ENCODE measurements at regions not wholly inside any gene's neighbourhood (a gene's known extent, or its start where the extent isn't known, plus 50 kb on each side); places are given as distances from the start of the nearest gene placed in this dataset.

- FAIRE-seq (no peak), DNase-seq (ENCODE audit: insufficient read length, low spot score) (no peak)
Measured at GRCh38 chr15:69802432-69802831, 295.3 kb downstream of the TLE3 start.

GRCh38 chr15:69804786-69805185, 292.9 kb downstream of the TLE3 start:
- DNase-seq (ENCODE audit: insufficient read length, low spot score), result no peak
- FAIRE-seq, result no peak

- FAIRE-seq (no peak), DNase-seq (ENCODE audit: insufficient read length, low spot score) (no peak)
Measured at GRCh38 chr15:69805248-69805953, 292.3 kb downstream of the TLE3 start.

GRCh38 chr15:69806287-69806915, 291.3 kb downstream of the TLE3 start:
- DNase-seq (ENCODE audit: insufficient read length, low spot score) (no peak), FAIRE-seq (no peak)

GRCh38 chr15:69807721-69808120, 290.0 kb downstream of the TLE3 start:
- FAIRE-seq, result no peak
- DNase-seq (ENCODE audit: insufficient read length, low spot score), result peak; percentile 51

- DNase-seq (ENCODE audit: insufficient read length, low spot score), result no peak
- FAIRE-seq, result no peak
Measured at GRCh38 chr15:69808756-69809155, 289.0 kb downstream of the TLE3 start.

GRCh38 chr15:69809421-69809820, 288.3 kb downstream of the TLE3 start:
- FAIRE-seq, result no peak

GRCh38 chr15:69810431-69811354, 287.0 kb downstream of the TLE3 start:
- DNase-seq (ENCODE audit: insufficient read length, low spot score) (no peak), FAIRE-seq (no peak)

More at GRCh38 chr15:69809421-69809820, 288.3 kb downstream of the TLE3 start:
- no peak for DNase-seq (ENCODE audit: insufficient read length, low spot score)

GRCh38 chr15:69812861-69813261, 284.9 kb downstream of the TLE3 start:
- no peak for DNase-seq (ENCODE audit: insufficient read length, low spot score)

GRCh38 chr15:69813881-69814280, 283.8 kb downstream of the TLE3 start:
- FAIRE-seq, result no peak
- no peak for DNase-seq (ENCODE audit: insufficient read length, low spot score)

More at GRCh38 chr15:69812861-69813261, 284.9 kb downstream of the TLE3 start:
- FAIRE-seq, result no peak

- DNase-seq (ENCODE audit: insufficient read length, low spot score) (no peak), FAIRE-seq (no peak)
Measured at GRCh38 chr15:69814932-69815331, 282.8 kb downstream of the TLE3 start.

- no peak for FAIRE-seq
- DNase-seq (ENCODE audit: insufficient read length, low spot score), result no peak
Measured at GRCh38 chr15:69815793-69816192, 281.9 kb downstream of the TLE3 start.

- DNase-seq (ENCODE audit: insufficient read length, low spot score) (no peak), FAIRE-seq (no peak)
Measured at GRCh38 chr15:69816522-69816921, 281.2 kb downstream of the TLE3 start.

- DNase-seq (ENCODE audit: insufficient read length, low spot score), result no peak
- FAIRE-seq, result no peak
Measured at GRCh38 chr15:69818529-69818928, 279.2 kb downstream of the TLE3 start.

GRCh38 chr15:69819371-69819770, 278.3 kb downstream of the TLE3 start:
- DNase-seq (ENCODE audit: insufficient read length, low spot score) (no peak), FAIRE-seq (no peak)

- DNase-seq (ENCODE audit: insufficient read length, low spot score), result no peak
- FAIRE-seq, result no peak
Measured at GRCh38 chr15:69820819-69821218, 276.9 kb downstream of the TLE3 start.

- no peak for FAIRE-seq
- DNase-seq (ENCODE audit: insufficient read length, low spot score), result peak; percentile 45
Measured at GRCh38 chr15:69823223-69823907, 274.4 kb downstream of the TLE3 start.

GRCh38 chr15:69824075-69824876, 273.4 kb downstream of the TLE3 start:
- FAIRE-seq, result no peak

GRCh38 chr15:69824877-69825406, 272.8 kb downstream of the TLE3 start:
- FAIRE-seq, result no peak

More at GRCh38 chr15:69824075-69824876, 273.4 kb downstream of the TLE3 start:
- DNase-seq (ENCODE audit: insufficient read length, low spot score), result no peak

More at GRCh38 chr15:69824877-69825406, 272.8 kb downstream of the TLE3 start:
- DNase-seq (ENCODE audit: insufficient read length, low spot score), result no peak
